OCI-LY1 (cell line): ENCODE measurements at regions not wholly inside any gene's neighbourhood (a gene's known extent, or its start where the extent isn't known, plus 50 kb on each side); places are given as distances from the start of the nearest gene placed in this dataset.

ENCODE experiments used
- EZH2 ChIP-seq: fragments of 200-600 bp; sonication (generic), shearing (Covaris generic); IDR thresholded peaks from 2 replicates; pipeline ENCODE4 v1.8.0; 2017; ENCODE audit warnings: borderline replicate concordance, mixed run types, mild to moderate bottlenecking, antibody characterized with exemption, low read length, moderate library complexity, mixed read lengths
- TF ChIP-seq, protein P1 (sequence below): fragments of 200-600 bp; sonication (generic), shearing (Covaris generic); IDR thresholded peaks from 2 replicates; pipeline ENCODE4 v1.5.1; 2017; ENCODE audit warnings: mild to moderate bottlenecking, antibody characterized with exemption, low read length, moderate library complexity, mixed read lengths

DNA sequence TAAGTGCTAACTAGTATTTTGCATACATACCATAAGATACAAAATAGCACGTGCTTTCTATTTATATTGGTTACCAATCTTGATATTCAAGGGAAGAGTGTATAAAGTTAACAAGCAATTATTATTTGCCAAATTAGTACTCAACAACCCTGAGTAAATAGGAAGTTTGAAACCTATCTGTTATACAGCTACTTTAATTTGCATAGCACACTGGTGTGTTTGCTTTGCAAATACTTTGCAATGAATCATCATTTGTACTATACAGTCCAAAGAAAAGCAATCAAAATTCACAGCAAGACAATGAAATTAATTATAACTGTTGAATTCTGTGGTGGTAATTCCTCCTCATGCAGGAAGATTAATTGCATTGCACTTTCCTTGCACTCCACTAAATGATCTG lies 469.1 kb downstream of the PRKD1 start:
- TF ChIP-seq, protein P1, sequence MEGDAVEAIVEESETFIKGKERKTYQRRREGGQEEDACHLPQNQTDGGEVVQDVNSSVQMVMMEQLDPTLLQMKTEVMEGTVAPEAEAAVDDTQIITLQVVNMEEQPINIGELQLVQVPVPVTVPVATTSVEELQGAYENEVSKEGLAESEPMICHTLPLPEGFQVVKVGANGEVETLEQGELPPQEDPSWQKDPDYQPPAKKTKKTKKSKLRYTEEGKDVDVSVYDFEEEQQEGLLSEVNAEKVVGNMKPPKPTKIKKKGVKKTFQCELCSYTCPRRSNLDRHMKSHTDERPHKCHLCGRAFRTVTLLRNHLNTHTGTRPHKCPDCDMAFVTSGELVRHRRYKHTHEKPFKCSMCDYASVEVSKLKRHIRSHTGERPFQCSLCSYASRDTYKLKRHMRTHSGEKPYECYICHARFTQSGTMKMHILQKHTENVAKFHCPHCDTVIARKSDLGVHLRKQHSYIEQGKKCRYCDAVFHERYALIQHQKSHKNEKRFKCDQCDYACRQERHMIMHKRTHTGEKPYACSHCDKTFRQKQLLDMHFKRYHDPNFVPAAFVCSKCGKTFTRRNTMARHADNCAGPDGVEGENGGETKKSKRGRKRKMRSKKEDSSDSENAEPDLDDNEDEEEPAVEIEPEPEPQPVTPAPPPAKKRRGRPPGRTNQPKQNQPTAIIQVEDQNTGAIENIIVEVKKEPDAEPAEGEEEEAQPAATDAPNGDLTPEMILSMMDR = no peak
- TF ChIP-seq EZH2 = no peak
